ENCODE measurements at regions not wholly inside any gene's neighbourhood (a gene's known extent, or its start where the extent isn't known, plus 50 kb on each side); places are given as distances from the start of the nearest gene placed in this dataset.

- no peak for TF ChIP-seq POLR2AphosphoS5 (IDR thresholded peaks at IDR 0.05; ENCODE audit: low read depth, low read length)
Observed at GRCh38 chr21:41011098-41011731, 156.7 kb upstream of the BACE2 start (continued).

- H3K4me3 ChIP-seq (ENCODE audit: low read depth in 2 of 2, low read length in 1 of 2) = no peak overlapping the region
- H3K36me3 ChIP-seq (replicated peaks in 1 of 2; ENCODE audit: control insufficient read depth in 1 of 2, insufficient read depth in 2 of 2, low read length in 1 of 2) = no peaks in the 10 kb centered on the region
- whole genome bisulfite sequencing (ENCODE audit: low lambda C conversion rate) = 54% methylated on average over 15 of the region's 16 CpGs
- H3K9me2 ChIP-seq = no peaks in the 10 kb centered on the region
- H3K4me2 ChIP-seq = no peak overlapping the region
- no peak overlapping the region for H2AFZ ChIP-seq (ENCODE audit: low read depth)
- DNase-seq = no peak
- ChIA-PET POLR2A (no interaction called here), CTCF (no interaction called here)
- H3K4me1 ChIP-seq (ENCODE audit: control insufficient read depth in 1 of 2, insufficient read depth in 2 of 2, low read depth in 1 of 2, low read length in 1 of 2) = no peaks in the 10 kb centered on the region
- no peak for TF ChIP-seq ZBTB33 (IDR thresholded peaks at IDR 0.05; ENCODE audit: borderline replicate concordance, low read depth)
- H3K9ac ChIP-seq = no peak overlapping the region
- no peaks in the 10 kb centered on the region for H3K79me2 ChIP-seq (ENCODE audit: insufficient read depth)
- no peaks in the 10 kb centered on the region for H4K20me1 ChIP-seq (ENCODE audit: insufficient read depth)
- no peak overlapping the region for H3K27ac ChIP-seq (ENCODE audit: low read depth in 2 of 2, low read length in 1 of 2)
- H3K27me3 ChIP-seq (ENCODE audit: insufficient read depth) = no peaks in the 10 kb centered on the region
- no peaks in the 10 kb centered on the region; the same call in 1 of the 2 replicates for H3K9me3 ChIP-seq
- H3F3A ChIP-seq (replicated peaks; ENCODE audit: insufficient read depth) = no peaks in the 10 kb centered on the region
Observed at GRCh38 chr21:41011951-41012366, 156.0 kb upstream of the BACE2 start.

GRCh38 chr21:41012425-41012824 is 155.5 kb upstream of the BACE2 start:
- Histone ChIP-seq H3K9ac (no peak overlapping the region), H2AFZ (ENCODE audit: low read depth) (no peak overlapping the region), H3K79me2 (ENCODE audit: insufficient read depth) (no peaks in the 10 kb centered on the region), H3K27ac (ENCODE audit: low read depth in 2 of 2, low read length in 1 of 2) (no peak overlapping the region), H4K20me1 (ENCODE audit: insufficient read depth) (no peaks in the 10 kb centered on the region), H3K4me1 (ENCODE audit: control insufficient read depth in 1 of 2, insufficient read depth in 2 of 2, low read depth in 1 of 2, low read length in 1 of 2) (no peaks in the 10 kb centered on the region), H3K9me2 (no peaks in the 10 kb centered on the region), H3K9me3 (no peaks in the 10 kb centered on the region; the same call in 1 of the 2 replicates), H3F3A (replicated peaks; ENCODE audit: insufficient read depth) (no peaks in the 10 kb centered on the region), H3K4me3 (ENCODE audit: low read depth in 2 of 2, low read length in 1 of 2) (no peak overlapping the region), H3K36me3 (replicated peaks in 1 of 2; ENCODE audit: control insufficient read depth in 1 of 2, insufficient read depth in 2 of 2, low read length in 1 of 2) (no peaks in the 10 kb centered on the region), H3K4me2 (no peak overlapping the region), H3K27me3 (ENCODE audit: insufficient read depth) (no peaks in the 10 kb centered on the region)
- CTCF ChIA-PET = no interaction called here
- no peak for DNase-seq
- POLR2A ChIA-PET = no interaction called here
- no peak for TF ChIP-seq SIN3A (IDR thresholded peaks at IDR 0.05; ENCODE audit: borderline replicate concordance, low read depth, low read length)
- no peak for TF ChIP-seq FOSL2 (IDR thresholded peaks at IDR 0.05; ENCODE audit: borderline replicate concordance, low read depth)
- TF ChIP-seq TAF1 (IDR thresholded peaks at IDR 0.05; ENCODE audit: borderline replicate concordance, low read depth, low read length) = no peak
- no peak for TF ChIP-seq RXRA (IDR thresholded peaks at IDR 0.05; ENCODE audit: borderline replicate concordance, low read depth)
- TF ChIP-seq POLR2AphosphoS5 (IDR thresholded peaks at IDR 0.05; ENCODE audit: low read depth, low read length) = no peak
- no peak for TF ChIP-seq GATA2 (CRISPR knock-in tag; IDR thresholded peaks at IDR 0.05)
- TF ChIP-seq FOXM1 (IDR thresholded peaks at IDR 0.05; ENCODE audit: low read depth) = no peak
- no peak for TF ChIP-seq MAX (IDR thresholded peaks at IDR 0.05; ENCODE audit: low read depth)
- TF ChIP-seq GABPA (IDR thresholded peaks at IDR 0.05; ENCODE audit: low read depth) = no peak
- TF ChIP-seq TCF12 (IDR thresholded peaks at IDR 0.05) = no peak
- TF ChIP-seq CTCF (IDR thresholded peaks at IDR 0.05) = no peak
- TF ChIP-seq RFX5 (IDR thresholded peaks at IDR 0.05; ENCODE audit: low read length) = no peak
- no peak for TF ChIP-seq MXI1 (IDR thresholded peaks at IDR 0.05; ENCODE audit: low read depth, low read length)
- no peak for TF ChIP-seq RAD21 (IDR thresholded peaks at IDR 0.05; ENCODE audit: low read length)
- TF ChIP-seq EP300 (IDR thresholded peaks at IDR 0.05; ENCODE audit: borderline replicate concordance in 1 of 2, low read depth in 1 of 2, low read length in 1 of 2) = no peak
- TF ChIP-seq SMC3 (IDR thresholded peaks at IDR 0.05; ENCODE audit: low read depth, low read length) = no peak
- no peak for TF ChIP-seq ELF1 (IDR thresholded peaks at IDR 0.05)
- TF ChIP-seq TEAD4 (IDR thresholded peaks at IDR 0.05; ENCODE audit: borderline replicate concordance, insufficient read depth) = no peak
- no peak for TF ChIP-seq EZH2phosphoT487 (IDR thresholded peaks at IDR 0.05; ENCODE audit: borderline replicate concordance, low read depth)
- 29% methylated on average over 3 of the region's 3 CpGs for WGBS (ENCODE audit: low lambda C conversion rate)

Data from SK-N-SH (cell line).